Astrocyte (in vitro differentiated cells and primary cell): ENCODE measurements at regions not wholly inside any gene's neighbourhood (a gene's known extent, or its start where the extent isn't known, plus 50 kb on each side); places are given as distances from the start of the nearest gene placed in this dataset.

Experiments used
- CTCF ChIP-seq: IDR thresholded peaks from 2 replicates; pipeline ENCODE4 v1.5.1; 2011; ENCODE audit warnings: low read depth, mild to moderate bottlenecking, inconsistent platforms, low read length, moderate library complexity; ENCODE audit not compliant: insufficient read depth
- EZH2 ChIP-seq: IDR thresholded peaks from 2 replicates; pipeline ENCODE4 v1.6.1; 2012; ENCODE audit warnings: mild to moderate bottlenecking, low read length, inconsistent platforms; ENCODE audit not compliant: insufficient read depth

DNA sequence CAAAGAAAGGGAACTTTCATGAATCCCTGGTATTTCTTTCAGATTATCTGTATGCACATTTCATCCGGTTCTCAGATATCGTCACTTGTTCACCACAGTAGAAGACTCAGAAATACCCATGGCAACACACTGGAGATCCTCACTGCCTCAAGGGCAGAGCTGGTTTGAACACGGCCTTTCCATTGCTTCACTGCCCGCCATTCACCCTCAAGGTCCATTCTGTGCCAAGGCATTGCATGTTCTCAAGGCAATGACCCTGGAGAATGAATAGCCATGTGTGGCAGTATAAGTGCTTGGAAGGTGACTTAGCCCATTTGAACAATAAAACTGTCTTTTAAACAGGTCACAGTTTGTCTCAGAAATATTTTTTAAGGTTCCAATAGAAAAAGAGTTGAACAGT is 606.5 kb downstream of the IPMK start:
- TF ChIP-seq CTCF, result no peak
- no peak for TF ChIP-seq EZH2
